ENCODE measurements at regions not wholly inside any gene's neighbourhood (a gene's known extent, or its start where the extent isn't known, plus 50 kb on each side); places are given as distances from the start of the nearest gene placed in this dataset.
A peak's percentile ranks its signal among the peaks of the same experiment; 100 is the strongest.

DNA sequence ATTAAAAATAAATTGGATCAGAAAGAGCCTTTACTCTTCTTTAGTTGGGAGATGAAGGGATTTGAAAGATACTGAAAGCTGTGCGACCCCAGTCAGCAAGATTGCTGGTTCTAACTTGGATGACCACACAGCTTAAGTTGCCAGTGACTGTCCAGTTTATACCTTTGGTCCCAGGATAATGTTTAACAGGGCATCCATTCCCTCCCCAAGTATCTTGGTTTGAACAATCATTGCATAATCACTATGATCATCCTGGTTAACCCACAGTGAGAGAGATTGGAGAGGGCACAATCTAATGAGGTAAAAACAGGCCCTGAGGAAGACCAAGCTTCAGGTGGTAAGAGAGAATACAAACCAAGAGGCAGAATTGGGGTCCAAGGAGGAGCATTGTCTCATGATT, 798.3 kb downstream of the MAFB start:
- H3K4me1 ChIP-seq, result peaks cover 15% of the 10 kb centered on the region
- H3K4me3 ChIP-seq (ENCODE audit: low read depth, low read length), result no peak overlapping the region
- no peak overlapping the region for H3K9ac ChIP-seq
- TF ChIP-seq CTCF (IDR thresholded peaks at IDR 0.05), result no peak
- no peaks in the 10 kb centered on the region for H3K79me2 ChIP-seq
- no peaks in the 10 kb centered on the region for H3K27me3 ChIP-seq (ENCODE audit: control insufficient read depth, insufficient read depth, low read length)
- H3K4me2 ChIP-seq (ENCODE audit: low read length), result no peak overlapping the region
- no peaks in the 10 kb centered on the region for H3K9me3 ChIP-seq (ENCODE audit: control insufficient read depth, low read length)
- H2AFZ ChIP-seq, result no peak overlapping the region
- no peak overlapping the region for H3K27ac ChIP-seq
- H3K36me3 ChIP-seq (ENCODE audit: control insufficient read depth, insufficient read depth, low read length), result no peaks in the 10 kb centered on the region

DNA sequence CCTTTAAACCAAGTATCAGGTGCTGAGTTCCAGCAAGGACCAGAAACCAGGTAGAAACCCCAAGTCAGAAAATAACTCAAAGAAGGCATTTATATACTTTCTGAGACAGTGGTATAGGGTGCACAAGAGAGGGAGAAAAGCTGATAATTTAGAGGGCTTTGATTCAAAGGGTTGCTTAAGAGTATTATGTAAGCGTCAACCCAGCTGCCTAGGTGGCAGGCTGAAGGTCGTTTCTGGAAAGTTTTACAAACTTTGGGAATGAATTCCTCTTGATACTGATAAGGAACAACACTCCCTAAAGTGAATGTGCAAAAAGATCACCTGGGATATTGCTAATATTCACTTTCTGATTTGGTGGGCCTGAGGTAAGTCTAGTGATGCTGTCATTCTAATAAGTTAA, 800.7 kb downstream of the MAFB start:
- Histone ChIP-seq H3K4me2 (ENCODE audit: low read length) (no peak overlapping the region), H3K36me3 (ENCODE audit: control insufficient read depth, insufficient read depth, low read length) (no peaks in the 10 kb centered on the region), H3K4me1 (peaks cover 15% of the 10 kb centered on the region), H3K79me2 (no peaks in the 10 kb centered on the region), H3K27me3 (ENCODE audit: control insufficient read depth, insufficient read depth, low read length) (no peaks in the 10 kb centered on the region), H3K9ac (no peak overlapping the region), H3K9me3 (ENCODE audit: control insufficient read depth, low read length) (no peaks in the 10 kb centered on the region), H3K27ac (no peak overlapping the region), H2AFZ (peak overlapping the region; percentile 48), H3K4me3 (ENCODE audit: low read depth, low read length) (no peak overlapping the region)
- TF ChIP-seq CTCF (IDR thresholded peaks at IDR 0.05), result no peak

GRCh38 chr20:39886650-39887190, 802.3 kb downstream of the MAFB start:
- Histone ChIP-seq H3K4me3 (ENCODE audit: low read depth, low read length) (no peak overlapping the region), H3K27me3 (ENCODE audit: control insufficient read depth, insufficient read depth, low read length) (no peaks in the 10 kb centered on the region), H2AFZ (peak overlapping the region; percentile 63), H3K9me3 (ENCODE audit: control insufficient read depth, low read length) (no peaks in the 10 kb centered on the region), H3K27ac (no peak overlapping the region), H3K9ac (no peak overlapping the region), H3K4me2 (ENCODE audit: low read length) (no peak overlapping the region), H3K79me2 (no peaks in the 10 kb centered on the region), H3K36me3 (ENCODE audit: control insufficient read depth, insufficient read depth, low read length) (no peaks in the 10 kb centered on the region), H3K4me1 (peaks cover 13% of the 10 kb centered on the region)
- TF ChIP-seq CTCF (IDR thresholded peaks at IDR 0.05), result no peak

GRCh38 chr20:39885975-39886649, 802.9 kb downstream of the MAFB start:
- H3K79me2 ChIP-seq, result no peaks in the 10 kb centered on the region

More at GRCh38 chr20:39885975-39886649, 802.9 kb downstream of the MAFB start:
- no peak overlapping the region for H3K9ac ChIP-seq
- no peaks in the 10 kb centered on the region for H3K27me3 ChIP-seq (ENCODE audit: control insufficient read depth, insufficient read depth, low read length)
- peaks cover 17% of the 10 kb centered on the region for H3K4me1 ChIP-seq
- no peak overlapping the region for H3K27ac ChIP-seq
- peak; percentile 43 for TF ChIP-seq CTCF (IDR thresholded peaks at IDR 0.05)
- no peak overlapping the region for H3K4me2 ChIP-seq (ENCODE audit: low read length)
- no peak overlapping the region for H3K4me3 ChIP-seq (ENCODE audit: low read depth, low read length)
- no peaks in the 10 kb centered on the region for H3K9me3 ChIP-seq (ENCODE audit: control insufficient read depth, low read length)
- H3K36me3 ChIP-seq (ENCODE audit: control insufficient read depth, insufficient read depth, low read length), result no peaks in the 10 kb centered on the region
- H2AFZ ChIP-seq, result peak overlapping the region; percentile 63

All from parathyroid adenoma (tissue), 2 donors.